CD4-positive, alpha-beta T cell treated with Interleukin-1 beta for 1 hour (primary cell): ENCODE measurements at regions not wholly inside any gene's neighbourhood (a gene's known extent, or its start where the extent isn't known, plus 50 kb on each side); places are given as distances from the start of the nearest gene placed in this dataset.
A peak's percentile ranks its signal among the peaks of the same experiment; 100 is the strongest.
"Not testable (repeated sequence)": the region's sequence is repeated elsewhere in the genome, so short reads cannot be mapped to it uniquely, and the experiment has no call there.

Source experiments
- DNase-seq, 2 donors: peaks; one replicate each; pipeline ENCODE4 v3.0.0-alpha.2; 2020 to 2022

GRCh38 chr4:83981156-83981555 lies 445.2 kb downstream of the GPAT3 start:
- no peak for DNase-seq

GRCh38 chr4:83979773-83980172 lies 443.9 kb downstream of the GPAT3 start:
- DNase-seq = no peak

- no peak for DNase-seq
Observed at GRCh38 chr4:83974111-83974780, 438.3 kb downstream of the GPAT3 start.

GRCh38 chr4:83964996-83965541 lies 429.2 kb downstream of the GPAT3 start:
- DNase-seq = peak in 1 of 2 donors; percentile 2

GRCh38 chr4:83962492-83962891 lies 426.6 kb downstream of the GPAT3 start:
- DNase-seq = no peak

DNA sequence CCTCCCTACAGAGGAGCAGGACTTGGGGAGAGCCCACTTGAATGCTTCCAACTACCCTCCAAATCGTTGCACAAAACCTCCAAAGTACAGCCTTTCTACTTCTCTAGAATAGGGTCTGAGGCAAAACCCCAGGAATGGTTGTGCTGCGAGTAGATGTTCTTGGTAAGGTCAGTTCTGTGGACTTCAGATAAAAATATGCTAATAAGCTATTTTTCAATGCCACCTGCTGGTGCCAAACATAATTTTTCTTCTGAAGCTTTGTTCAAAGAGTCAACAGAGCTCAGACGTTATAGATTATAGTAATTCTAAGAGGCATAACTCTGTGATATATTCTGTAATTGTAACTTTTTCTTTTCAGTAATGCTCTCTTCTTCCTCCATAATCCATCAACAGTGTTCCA lies 425.7 kb downstream of the GPAT3 start:
- no peak for DNase-seq

- no peak for DNase-seq
Observed at GRCh38 chr4:83959160-83959559, 423.3 kb downstream of the GPAT3 start.

DNA sequence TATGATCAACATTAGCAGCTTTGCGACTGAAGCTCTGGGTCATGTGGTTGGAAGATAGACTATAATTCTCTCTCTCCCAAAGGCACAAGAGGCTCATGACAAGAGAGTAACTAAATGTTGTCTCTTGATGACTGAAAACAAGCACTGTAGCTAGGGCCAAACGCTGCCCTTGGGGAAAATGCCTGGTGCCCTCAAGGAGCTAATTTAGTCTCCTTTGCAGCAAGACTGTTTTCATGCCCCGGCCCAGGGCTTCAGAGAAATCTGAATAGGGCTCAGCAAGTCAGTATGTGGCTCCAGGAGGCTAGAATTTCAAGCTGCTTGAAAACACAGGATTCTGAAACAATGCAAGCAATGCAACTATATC lies 411.9 kb downstream of the GPAT3 start:
- no peak for DNase-seq

DNA sequence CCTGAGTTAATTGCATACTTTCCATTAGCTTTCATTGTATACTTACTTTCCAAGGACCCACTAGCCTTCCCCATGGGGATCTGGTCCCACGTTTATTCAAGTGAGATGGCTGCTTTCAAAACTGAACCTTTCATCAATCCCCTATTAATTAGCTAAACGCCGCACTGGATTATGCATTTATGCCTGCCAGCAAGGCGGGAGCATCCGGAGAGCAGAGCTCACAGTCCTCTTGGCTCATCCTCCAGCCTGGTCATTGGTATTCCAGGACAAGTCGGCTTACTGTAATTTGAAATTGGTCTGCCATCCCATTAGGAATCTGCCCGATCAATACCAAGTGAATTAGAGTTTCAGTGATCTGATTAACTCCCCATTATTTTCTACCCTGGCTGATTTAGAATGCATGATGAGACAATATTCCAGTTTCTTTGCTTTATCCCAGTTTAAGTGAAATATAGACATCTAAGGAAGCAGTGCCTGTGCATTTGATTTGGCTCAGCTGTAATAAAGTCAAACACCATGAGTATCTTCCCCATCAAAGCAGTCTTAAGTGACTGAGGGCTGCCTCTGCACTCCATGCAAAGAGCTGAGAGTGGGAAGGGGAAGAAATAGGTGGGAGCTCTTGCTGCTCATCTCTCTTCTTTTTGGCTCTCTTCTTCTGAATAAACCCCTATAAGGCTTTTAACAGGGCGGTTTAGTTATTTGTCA lies 411.4 kb downstream of the GPAT3 start:
- DNase-seq = no peak

DNA sequence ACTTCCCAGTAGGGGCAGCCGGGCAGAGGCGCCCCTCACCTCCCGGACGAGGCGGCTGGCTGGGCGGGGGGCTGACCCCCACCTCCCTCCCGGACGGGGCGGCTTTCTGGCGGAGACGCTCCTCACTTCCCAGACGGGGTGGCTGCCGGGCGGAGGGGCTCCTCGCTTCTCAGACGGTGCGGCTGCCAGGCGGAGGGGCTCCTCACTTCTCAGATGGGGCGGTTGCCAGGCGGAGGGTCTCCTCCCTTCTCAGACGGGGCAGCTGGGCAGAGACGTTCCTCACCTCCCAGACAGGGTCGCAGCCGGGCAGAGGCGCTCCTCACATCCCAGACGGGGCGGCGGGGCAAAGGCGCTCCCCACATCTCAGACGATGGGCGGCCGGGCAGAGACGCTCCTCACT lies 407.8 kb downstream of the GPAT3 start:
- DNase-seq = not testable (repeated sequence)

DNA sequence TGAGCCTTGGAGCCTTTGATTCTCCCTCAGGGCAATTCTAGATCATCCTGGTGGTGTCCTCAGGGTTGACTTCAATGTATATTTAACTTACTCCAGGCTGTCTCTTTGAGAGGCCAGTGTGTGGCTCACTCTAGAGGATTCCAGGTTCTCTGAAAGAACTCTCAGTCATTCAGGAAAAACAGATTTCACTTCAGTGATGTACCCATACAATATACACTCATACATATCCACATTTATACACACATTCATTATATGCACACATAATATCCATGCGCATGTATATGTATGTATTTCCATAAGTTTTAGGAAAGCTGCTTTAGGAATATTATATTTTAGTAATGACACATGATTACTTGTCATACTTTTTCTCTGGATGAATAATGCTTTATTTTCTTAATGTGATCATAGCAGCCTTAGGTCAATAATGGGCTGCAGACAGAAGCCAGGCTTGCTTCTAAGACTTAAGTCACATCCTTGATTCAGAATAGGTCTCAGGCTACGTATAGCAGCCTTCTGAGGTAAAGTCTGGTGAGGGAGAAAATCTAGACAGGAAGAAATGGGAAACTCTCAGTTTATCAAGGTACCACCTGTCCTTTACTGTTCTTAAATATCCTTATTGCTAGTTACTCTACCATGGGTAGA lies 397.0 kb downstream of the GPAT3 start:
- no peak for DNase-seq

DNA sequence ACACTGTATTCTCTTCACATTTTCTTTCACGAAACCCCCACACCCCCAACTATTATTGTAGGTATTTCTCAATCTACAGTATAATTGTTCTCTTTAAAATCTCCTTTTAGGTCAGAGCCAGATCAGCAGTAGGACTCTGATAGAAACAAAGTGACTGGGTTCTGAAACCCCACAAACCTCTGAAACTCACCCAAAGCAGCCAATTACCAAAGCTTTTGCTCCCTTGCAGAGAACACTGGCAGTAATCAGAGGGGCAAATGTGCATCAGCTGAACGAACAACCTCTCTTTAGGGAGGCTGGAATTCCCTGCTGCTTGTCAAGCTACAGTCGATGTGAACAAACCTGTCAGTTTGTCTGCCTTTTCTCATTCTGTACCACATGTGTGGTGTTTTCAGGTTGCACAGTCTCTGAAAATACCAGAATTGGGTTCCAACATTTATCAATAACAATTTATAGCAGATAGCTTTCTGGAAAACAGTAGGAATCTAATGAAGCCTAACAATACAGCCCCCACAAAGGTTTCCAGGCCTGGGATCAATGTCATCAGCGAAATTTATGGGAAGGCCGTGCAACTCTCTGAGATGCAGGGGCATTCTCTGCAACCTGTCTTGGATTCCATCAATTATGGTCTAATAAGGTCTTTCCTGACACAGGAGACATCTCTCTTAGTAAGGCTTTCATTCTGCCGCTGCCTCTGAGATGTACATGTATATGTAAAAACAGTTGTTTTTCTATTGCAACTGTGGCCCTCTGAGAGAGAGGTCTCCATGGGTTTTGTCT lies 395.9 kb downstream of the GPAT3 start:
- no peak for DNase-seq

DNA sequence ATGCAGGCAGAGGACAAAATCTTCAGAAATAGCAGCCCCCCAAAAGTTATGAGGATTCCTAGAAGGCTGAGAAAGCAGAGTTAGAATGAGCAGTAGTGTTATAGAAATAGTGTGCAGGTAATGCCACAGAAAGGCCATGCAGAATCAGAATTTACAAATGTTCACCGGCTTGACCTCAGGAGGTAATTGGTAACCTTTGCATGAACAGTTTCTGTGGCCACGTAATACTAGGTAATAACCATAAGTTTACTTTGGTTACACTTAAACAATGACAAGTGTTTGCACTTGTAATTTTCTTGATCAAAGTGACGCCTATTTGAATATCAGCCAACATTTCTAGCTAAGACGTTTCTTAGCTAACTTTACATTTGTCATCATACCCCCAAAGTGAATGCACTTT lies 393.6 kb downstream of the GPAT3 start:
- DNase-seq = no peak

DNA sequence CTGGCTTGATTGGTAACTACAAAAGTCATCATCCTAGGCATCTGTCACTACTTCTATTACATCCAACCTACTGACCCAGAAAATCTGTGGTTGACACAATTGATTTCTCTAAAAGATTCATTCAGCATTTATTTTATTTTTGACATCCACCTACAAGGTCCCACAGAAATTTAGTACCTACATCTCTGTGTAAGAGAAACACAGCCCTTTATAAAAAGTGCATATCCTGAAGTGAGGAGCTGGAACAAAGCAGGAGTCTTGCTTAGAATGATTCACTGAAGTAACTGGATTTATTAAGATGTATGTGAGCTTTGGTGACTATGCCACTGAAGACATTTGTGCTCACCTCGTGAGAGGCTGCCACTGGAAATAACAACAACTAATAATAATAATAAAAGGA lies 391.0 kb downstream of the GPAT3 start:
- DNase-seq = no peak

DNA sequence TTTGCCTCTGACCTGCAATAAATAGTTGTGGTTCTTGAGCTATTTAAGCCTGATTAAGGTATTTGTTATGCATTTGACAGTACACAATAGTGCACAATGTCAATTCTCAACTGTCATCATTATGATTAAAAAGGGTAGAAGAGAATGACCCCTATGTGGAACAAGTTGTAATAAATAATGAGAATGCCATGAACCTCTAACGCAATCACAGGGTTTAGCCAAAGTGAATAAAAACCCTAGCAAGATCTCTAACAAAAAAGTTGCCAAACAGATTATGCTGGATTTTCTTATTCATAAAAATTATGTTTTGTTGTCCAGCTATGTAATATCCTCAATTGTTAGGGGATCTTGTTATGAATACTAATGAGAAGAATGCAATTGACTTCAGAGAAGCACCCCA lies 387.4 kb downstream of the GPAT3 start:
- DNase-seq = no peak

GRCh38 chr4:83922402-83922801 lies 386.5 kb downstream of the GPAT3 start:
- DNase-seq = no peak

DNA sequence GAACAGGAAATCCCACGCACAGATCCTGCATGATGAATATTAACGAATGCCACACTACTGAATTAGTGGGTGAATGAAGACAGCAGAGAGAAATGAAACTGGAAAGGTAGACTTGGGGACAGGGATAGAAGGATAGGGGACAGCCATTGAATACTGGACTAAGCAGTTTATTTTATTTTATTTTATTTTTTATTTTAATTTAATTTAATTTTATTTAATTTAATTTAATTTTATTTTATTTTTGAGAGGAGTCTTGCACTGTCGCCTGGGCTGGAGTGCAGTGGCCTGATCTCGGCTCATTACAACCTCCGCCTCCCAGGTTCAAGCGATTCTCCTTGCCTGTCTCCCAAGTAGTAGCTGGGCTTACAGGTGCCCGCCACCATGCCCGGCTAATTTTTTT lies 385.2 kb downstream of the GPAT3 start:
- no peak for DNase-seq

DNA sequence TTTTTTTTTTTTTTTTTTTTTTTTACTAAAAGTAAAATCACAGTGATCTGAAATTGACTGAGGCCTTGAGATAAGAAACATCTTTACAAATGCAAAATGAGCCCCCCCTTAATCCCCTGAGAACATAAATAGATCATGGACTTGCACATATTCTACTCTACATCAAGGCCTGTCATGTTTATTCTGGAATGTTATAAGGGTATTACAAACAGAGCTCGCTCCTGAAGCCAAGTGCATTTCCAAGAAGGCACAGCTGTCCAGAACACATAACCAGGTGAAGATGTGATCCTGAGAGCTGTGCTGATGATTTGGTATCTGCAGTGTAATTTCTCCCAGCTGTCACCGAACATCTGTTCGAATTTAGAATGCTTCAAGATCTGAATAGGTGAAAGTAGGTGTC lies 384.5 kb downstream of the GPAT3 start:
- no peak for DNase-seq

DNA sequence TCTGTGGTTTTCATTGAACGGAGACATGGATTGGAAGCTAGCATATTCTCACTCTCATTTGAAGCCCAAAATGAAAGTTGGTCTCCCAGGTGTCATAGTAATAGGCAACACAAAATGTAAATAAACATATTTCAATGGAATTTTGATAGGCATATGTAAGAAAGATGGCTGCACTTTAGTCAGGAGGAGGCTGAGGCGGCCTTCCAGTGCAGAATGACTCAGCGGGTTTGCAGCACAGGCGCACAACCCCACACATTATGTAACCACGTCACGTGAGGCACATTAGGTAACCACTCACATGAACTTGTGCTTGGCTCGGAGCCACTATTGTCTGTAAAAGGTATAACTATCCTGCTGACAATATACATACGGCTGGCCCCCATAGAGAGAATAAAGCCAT lies 381.7 kb downstream of the GPAT3 start:
- no peak for DNase-seq

GRCh38 chr4:83910693-83911092 lies 374.8 kb downstream of the GPAT3 start:
- no peak for DNase-seq

DNA sequence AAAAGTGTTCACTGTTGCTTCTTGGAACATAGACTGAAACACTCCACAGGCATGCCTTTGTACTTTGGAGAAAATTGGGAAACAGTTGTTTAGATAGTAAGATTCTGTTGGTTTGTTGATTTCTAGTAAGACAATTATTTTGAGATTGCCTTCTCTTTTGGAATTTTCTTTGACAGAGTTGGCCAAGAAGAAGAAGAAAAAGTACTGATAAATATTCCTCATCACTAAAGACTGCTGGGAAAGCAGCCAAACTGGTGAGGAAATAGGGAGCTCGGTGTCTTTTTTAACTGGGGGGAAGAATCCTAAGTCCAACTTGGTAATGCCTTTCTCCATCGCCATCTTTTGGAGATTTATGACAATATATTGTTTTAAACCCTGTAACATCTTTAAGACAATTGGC lies 370.7 kb downstream of the GPAT3 start:
- DNase-seq = no peak

- DNase-seq = no peak
Observed at GRCh38 chr4:83905952-83906351, 370.0 kb downstream of the GPAT3 start.

- DNase-seq = not testable (repeated sequence)
Observed at GRCh38 chr4:83903740-83904139, 367.8 kb downstream of the GPAT3 start.
